Keratinocyte (primary cell): ENCODE measurements at regions not wholly inside any gene's neighbourhood (a gene's known extent, or its start where the extent isn't known, plus 50 kb on each side); places are given as distances from the start of the nearest gene placed in this dataset.

Experiments used
- DNase-seq: peaks from one replicate; pipeline ENCODE4 v3.0.0-alpha.2; 2011; ENCODE audit warnings: low read depth, missing footprints, low spot score
- FAIRE-seq: peaks from 2 replicates; lab custom pipeline; 2011; peaks lifted over from hg19 to GRCh38; lab: Jason Lieb, UNC
- H2AFZ ChIP-seq: 2 replicates; pipeline ENCODE4 v1.6.0; 2012; ENCODE audit warnings: low read length, control low read depth, inconsistent platforms; ENCODE audit not compliant: control insufficient read depth
- H3K27ac ChIP-seq: 2 replicates; pipeline ENCODE4 v1.5.1; 2011; ENCODE audit warnings: low read length; ENCODE audit not compliant: control insufficient read depth, insufficient read depth
- H3K27me3 ChIP-seq: 3 replicates; pipeline ENCODE4 v1.6.0; 2011; ENCODE audit warnings: low read length; ENCODE audit not compliant: control insufficient read depth, insufficient read depth; ENCODE audit errors: extremely low read depth
- H3K36me3 ChIP-seq, 2 experiments: 2 replicates in 1 of 2; 3 replicates in 1 of 2; pipeline ENCODE4 v1.5.1; 2011; ENCODE audit warnings: low read length in 2 of 2, mild to moderate bottlenecking in 1 of 2; ENCODE audit not compliant: control insufficient read depth in 2 of 2, insufficient read depth in 2 of 2; ENCODE audit errors: extremely low read depth in 1 of 2
- H3K4me1 ChIP-seq: 3 replicates; pipeline ENCODE4 v1.5.1; 2011; ENCODE audit warnings: low read length; ENCODE audit not compliant: control insufficient read depth, insufficient read depth; ENCODE audit errors: extremely low read depth
- H3K4me2 ChIP-seq: 3 replicates; pipeline ENCODE4 v1.6.0; 2011; ENCODE audit warnings: low read depth, low read length; ENCODE audit not compliant: control insufficient read depth, insufficient read depth; ENCODE audit errors: extremely low read depth
- H3K4me3 ChIP-seq, 3 experiments: fragments of 200-600 bp in 1 of 3; sonication (generic) in 1 of 3; 2 replicates in 2 of 3; 3 replicates in 1 of 3; pipeline ENCODE4 v1.5.1; 2011 to 2016; ENCODE audit warnings: low read length in 3 of 3, mild to moderate bottlenecking in 3 of 3, control low read depth in 2 of 3, inconsistent platforms in 1 of 3, low read depth in 1 of 3, mixed read lengths in 1 of 3, mixed run types in 1 of 3, moderate library complexity in 1 of 3; ENCODE audit not compliant: control insufficient read depth in 2 of 3, insufficient read depth in 2 of 3; ENCODE audit errors: extremely low read depth in 1 of 3
- H3K79me2 ChIP-seq: 2 replicates; pipeline ENCODE4 v1.6.0; 2012; ENCODE audit warnings: low read length; ENCODE audit not compliant: control insufficient read depth, insufficient read depth
- H3K9ac ChIP-seq: 3 replicates; pipeline ENCODE4 v1.6.0; 2011; ENCODE audit warnings: low read length; ENCODE audit not compliant: control insufficient read depth, insufficient read depth; ENCODE audit errors: extremely low read depth
- H3K9me1 ChIP-seq: 3 replicates; pipeline ENCODE4 v1.6.0; 2011; ENCODE audit warnings: low read length; ENCODE audit not compliant: control insufficient read depth, insufficient read depth; ENCODE audit errors: extremely low read depth
- H3K9me3 ChIP-seq: 2 replicates; pipeline ENCODE4 v1.5.1; 2012; ENCODE audit warnings: low read depth, low read length; ENCODE audit not compliant: control insufficient read depth
- H4K20me1 ChIP-seq: 3 replicates; pipeline ENCODE4 v1.6.0; 2011; ENCODE audit warnings: low read length; ENCODE audit not compliant: control insufficient read depth, insufficient read depth; ENCODE audit errors: extremely low read depth
- CTCF ChIP-seq, 3 experiments: IDR thresholded peaks in 1 of 3; conservative IDR thresholded peaks in 1 of 3; optimal IDR thresholded peaks in 1 of 3; 2 replicates in 2 of 3; 3 replicates in 1 of 3; pipeline versions ENCODE3 to v1.5.1; 2011; ENCODE audit warnings: low read length in 3 of 3, mild to moderate bottlenecking in 3 of 3, moderate library complexity in 2 of 3, control low read depth in 1 of 3, inconsistent platforms in 1 of 3; ENCODE audit not compliant: insufficient read depth in 2 of 3; ENCODE audit errors: extremely low read depth in 1 of 3
- EZH2 ChIP-seq: IDR thresholded peaks from one replicate; pipeline ENCODE4 v1.6.1; 2012; ENCODE audit warnings: inconsistent platforms, mild to moderate bottlenecking, low read length, moderate library complexity
- dilution Hi-C: fragments of 300-500 bp; cut with MboI; formaldehyde crosslinking; loops from one replicate; pipeline ENCODE4 v1.7.0; 2020; ENCODE audit warnings: low sequenced_read_pairs; ENCODE audit not compliant: extremely low pct_ligation_motif_present

GRCh38 chr5:26535215-26535614, 503.2 kb downstream of the CDH9 start:
- dilution Hi-C loops: no loop called here
- TF ChIP-seq CTCF (optimal IDR thresholded peaks at IDR 0.05 in 1 of 3, IDR thresholded peaks at IDR 0.05 in 1 of 3, conservative IDR thresholded peaks at IDR 0.05 in 1 of 3; ENCODE audit: extremely low read depth in 1 of 3, insufficient read depth in 2 of 3, low read length in 3 of 3): no peak
- TF ChIP-seq EZH2: no peak
- Histone ChIP-seq H3K4me2 (no peak overlapping the region), H3K4me1 (no peaks in the 10 kb centered on the region), H3K79me2 (no peaks in the 10 kb centered on the region), H3K27ac (no peak overlapping the region), H2AFZ (no peak overlapping the region), H3K9me3 (peaks cover 2% of the 10 kb centered on the region), H3K9ac (no peak overlapping the region), H3K9me1 (no peaks in the 10 kb centered on the region), H4K20me1 (no peaks in the 10 kb centered on the region), H3K36me3 (no peaks in the 10 kb centered on the region), H3K27me3 (no peaks in the 10 kb centered on the region), H3K4me3 (no peak overlapping the region)
- no peak for FAIRE-seq
- DNase-seq: no peak

- Histone ChIP-seq H3K9me1 (no peaks in the 10 kb centered on the region), H3K36me3 (no peaks in the 10 kb centered on the region), H3K9me3 (peaks cover 2% of the 10 kb centered on the region), H4K20me1 (no peaks in the 10 kb centered on the region), H2AFZ (no peak overlapping the region), H3K4me3 (no peak overlapping the region), H3K79me2 (no peaks in the 10 kb centered on the region), H3K27me3 (no peaks in the 10 kb centered on the region), H3K9ac (no peak overlapping the region), H3K27ac (no peak overlapping the region), H3K4me2 (no peak overlapping the region), H3K4me1 (no peaks in the 10 kb centered on the region)
- dilution Hi-C loops: no loop called here
- DNase-seq (no peak), FAIRE-seq (no peak)
- TF ChIP-seq CTCF (optimal IDR thresholded peaks at IDR 0.05 in 1 of 3, IDR thresholded peaks at IDR 0.05 in 1 of 3, conservative IDR thresholded peaks at IDR 0.05 in 1 of 3; ENCODE audit: extremely low read depth in 1 of 3, insufficient read depth in 2 of 3, low read length in 3 of 3) (no peak), EZH2 (no peak)
Measured at GRCh38 chr5:26530305-26530704, 508.1 kb downstream of the CDH9 start.
